GM23338 (cell line): ENCODE measurements at regions not wholly inside any gene's neighbourhood (a gene's known extent, or its start where the extent isn't known, plus 50 kb on each side); places are given as distances from the start of the nearest gene placed in this dataset.

Experiments used
- ATAC-seq: fragments of 200-7000 bp; cut with Tn5 transposase; 3 replicates; pipeline ENCODE4 v1.9.1; 2020
- DNase-seq: peaks from one replicate; pipeline ENCODE4 v3.0.0-alpha.2; 2015; ENCODE audit warnings: low spot score
- H2AFZ ChIP-seq: fragments of 200-600 bp; sonication (generic); 2 replicates; pipeline ENCODE4 v1.8.0; 2016; ENCODE audit warnings: antibody characterized with exemption, mild to moderate bottlenecking, moderate library complexity
- H3F3A ChIP-seq: fragments of 200-600 bp; sonication (generic); replicated peaks from 2 replicates; pipeline ENCODE4 v1.8.0; 2017; ENCODE audit warnings: antibody characterized with exemption, mixed run types, low read depth
- H3K27ac ChIP-seq: fragments of 200-600 bp; sonication (generic); 2 replicates; pipeline ENCODE4 v1.6.1; 2016; ENCODE audit warnings: low read depth
- H3K27me3 ChIP-seq: fragments of 200-600 bp; sonication (generic); 2 replicates; pipeline ENCODE4 v1.8.0; 2016; ENCODE audit warnings: mild to moderate bottlenecking, mixed run types, moderate library complexity; ENCODE audit not compliant: insufficient read depth
- H3K36me3 ChIP-seq: fragments of 200-600 bp; sonication (generic); 2 replicates; pipeline ENCODE4 v1.8.0; 2016; ENCODE audit warnings: mild to moderate bottlenecking; ENCODE audit not compliant: insufficient read depth
- H3K4me1 ChIP-seq: fragments of 200-600 bp; sonication (generic); 2 replicates; pipeline ENCODE4 v1.8.0; 2016; ENCODE audit warnings: mild to moderate bottlenecking, moderate library complexity; ENCODE audit not compliant: insufficient read depth
- H3K4me2 ChIP-seq: fragments of 200-600 bp; sonication (generic); 2 replicates; pipeline ENCODE4 v1.7.1; 2017; ENCODE audit warnings: mixed run types
- H3K4me3 ChIP-seq: fragments of 200-600 bp; sonication (generic); 2 replicates; pipeline ENCODE4 v1.6.1; 2016; ENCODE audit warnings: mixed run types
- H3K79me2 ChIP-seq: fragments of 200-600 bp; sonication (generic); replicated peaks from 2 replicates; pipeline ENCODE4 v1.8.0; 2017; ENCODE audit warnings: mild to moderate bottlenecking; ENCODE audit not compliant: insufficient read depth
- H3K9me2 ChIP-seq: fragments of 200-600 bp; sonication (generic); 2 replicates; pipeline ENCODE4 v1.8.0; 2017; ENCODE audit not compliant: insufficient read depth
- H4K20me1 ChIP-seq: fragments of 200-600 bp; sonication (generic); replicated peaks from 2 replicates; pipeline ENCODE4 v1.8.0; 2017; ENCODE audit warnings: mild to moderate bottlenecking; ENCODE audit not compliant: insufficient read depth
- H3K27ac Mint-ChIP-seq: 2 replicates; pipeline ENCODE4 v1.8.0; 2020; ENCODE audit warnings: inconsistent platforms, mild to moderate bottlenecking, moderate library complexity, mixed read lengths
- H3K27me3 Mint-ChIP-seq: 3 replicates; pipeline ENCODE4 v1.8.0; 2022; ENCODE audit warnings: low read depth, mild to moderate bottlenecking, moderate library complexity, mixed read lengths, inconsistent platforms; ENCODE audit not compliant: insufficient read depth, poor library complexity
- H3K36me3 Mint-ChIP-seq: 3 replicates; pipeline ENCODE4 v1.8.0; 2021; ENCODE audit warnings: low read depth, mild to moderate bottlenecking, inconsistent platforms, moderate library complexity, mixed read lengths
- H3K4me1 Mint-ChIP-seq: 3 replicates; pipeline ENCODE4 v1.8.0; 2020; ENCODE audit warnings: mild to moderate bottlenecking, inconsistent platforms, mixed read lengths
- H3K4me3 Mint-ChIP-seq: 3 replicates; pipeline ENCODE4 v1.8.0; 2021; ENCODE audit warnings: moderate library complexity, mild to moderate bottlenecking, inconsistent platforms, mixed read lengths
- H3K9me3 Mint-ChIP-seq: 3 replicates; pipeline ENCODE4 v1.8.0; 2020; ENCODE audit warnings: moderate library complexity, mild to moderate bottlenecking, inconsistent platforms, mixed read lengths
- CREB1 ChIP-seq: fragments of 250-450 bp; sonication (Bioruptor Pico); IDR thresholded peaks from 2 replicates; pipeline ENCODE4 v1.5.0; 2020; ENCODE audit warnings: low read depth, mild to moderate bottlenecking, moderate library complexity
- ETS1 ChIP-seq: IDR thresholded peaks from 2 replicates; pipeline ENCODE4 v1.6.1; 2016; ENCODE audit warnings: antibody characterized with exemption
- EZH2 ChIP-seq: fragments of 200-600 bp; sonication (generic); IDR thresholded peaks from one replicate; pipeline ENCODE4 v1.8.0; 2017; ENCODE audit warnings: antibody characterized with exemption, mild to moderate bottlenecking, low read depth; ENCODE audit not compliant: unreplicated experiment
- EZH2phosphoT487 ChIP-seq: fragments of 200-600 bp; sonication (generic); IDR thresholded peaks from one replicate; pipeline ENCODE4 v1.8.1; 2018; ENCODE audit warnings: antibody characterized with exemption; ENCODE audit not compliant: unreplicated experiment
- JUNB ChIP-seq: IDR thresholded peaks from one replicate; pipeline ENCODE4 v1.6.1; 2016; ENCODE audit warnings: antibody characterized with exemption; ENCODE audit not compliant: unreplicated experiment
- NANOG ChIP-seq: IDR thresholded peaks from 2 replicates; pipeline ENCODE4 v1.6.1; 2016; ENCODE audit warnings: antibody characterized with exemption, borderline replicate concordance
- POLR2AphosphoS5 ChIP-seq: IDR thresholded peaks from 2 replicates; pipeline ENCODE4 v1.6.1; 2016; ENCODE audit warnings: antibody characterized with exemption, low read depth
- REST ChIP-seq: IDR thresholded peaks from one replicate; pipeline ENCODE4 v1.6.1; 2018; ENCODE audit warnings: antibody characterized with exemption; ENCODE audit not compliant: unreplicated experiment
- STAT1 ChIP-seq: IDR thresholded peaks from one replicate; pipeline ENCODE4 v1.6.1; 2016; ENCODE audit warnings: antibody characterized with exemption; ENCODE audit not compliant: unreplicated experiment
- ZNF114 ChIP-seq: fragments of 250-450 bp; sonication (Bioruptor Pico); IDR thresholded peaks from 2 replicates; pipeline ENCODE4 v1.5.0; 2020; ENCODE audit warnings: mild to moderate bottlenecking, moderate library complexity
- ZNF331 ChIP-seq: fragments of 250-450 bp; sonication (Bioruptor Pico); IDR thresholded peaks from 2 replicates; pipeline ENCODE4 v1.5.0; 2020; ENCODE audit warnings: low read depth, mild to moderate bottlenecking, moderate library complexity
- TF ChIP-seq, protein P1 (sequence below): fragments of 250-450 bp; sonication (Bioruptor Pico); IDR thresholded peaks from 2 replicates; pipeline ENCODE4 v1.5.0; 2020; ENCODE audit warnings: mild to moderate bottlenecking, moderate library complexity
- TF ChIP-seq, protein P2 (sequence below), 2 experiments: fragments of 200-600 bp in 1 of 2; sonication (generic) in 1 of 2; conservative IDR thresholded peaks; 2 replicates each; pipeline versions ENCODE4 v1.5.1 to v1.6.1; 2016 to 2017; ENCODE audit warnings: antibody characterized with exemption in 2 of 2, low read depth in 2 of 2, mild to moderate bottlenecking in 2 of 2, moderate library complexity in 1 of 2

GRCh38 chr12:90827567-90827966, 127.4 kb downstream of the CCER1 start:
- TF ChIP-seq, protein P1, sequence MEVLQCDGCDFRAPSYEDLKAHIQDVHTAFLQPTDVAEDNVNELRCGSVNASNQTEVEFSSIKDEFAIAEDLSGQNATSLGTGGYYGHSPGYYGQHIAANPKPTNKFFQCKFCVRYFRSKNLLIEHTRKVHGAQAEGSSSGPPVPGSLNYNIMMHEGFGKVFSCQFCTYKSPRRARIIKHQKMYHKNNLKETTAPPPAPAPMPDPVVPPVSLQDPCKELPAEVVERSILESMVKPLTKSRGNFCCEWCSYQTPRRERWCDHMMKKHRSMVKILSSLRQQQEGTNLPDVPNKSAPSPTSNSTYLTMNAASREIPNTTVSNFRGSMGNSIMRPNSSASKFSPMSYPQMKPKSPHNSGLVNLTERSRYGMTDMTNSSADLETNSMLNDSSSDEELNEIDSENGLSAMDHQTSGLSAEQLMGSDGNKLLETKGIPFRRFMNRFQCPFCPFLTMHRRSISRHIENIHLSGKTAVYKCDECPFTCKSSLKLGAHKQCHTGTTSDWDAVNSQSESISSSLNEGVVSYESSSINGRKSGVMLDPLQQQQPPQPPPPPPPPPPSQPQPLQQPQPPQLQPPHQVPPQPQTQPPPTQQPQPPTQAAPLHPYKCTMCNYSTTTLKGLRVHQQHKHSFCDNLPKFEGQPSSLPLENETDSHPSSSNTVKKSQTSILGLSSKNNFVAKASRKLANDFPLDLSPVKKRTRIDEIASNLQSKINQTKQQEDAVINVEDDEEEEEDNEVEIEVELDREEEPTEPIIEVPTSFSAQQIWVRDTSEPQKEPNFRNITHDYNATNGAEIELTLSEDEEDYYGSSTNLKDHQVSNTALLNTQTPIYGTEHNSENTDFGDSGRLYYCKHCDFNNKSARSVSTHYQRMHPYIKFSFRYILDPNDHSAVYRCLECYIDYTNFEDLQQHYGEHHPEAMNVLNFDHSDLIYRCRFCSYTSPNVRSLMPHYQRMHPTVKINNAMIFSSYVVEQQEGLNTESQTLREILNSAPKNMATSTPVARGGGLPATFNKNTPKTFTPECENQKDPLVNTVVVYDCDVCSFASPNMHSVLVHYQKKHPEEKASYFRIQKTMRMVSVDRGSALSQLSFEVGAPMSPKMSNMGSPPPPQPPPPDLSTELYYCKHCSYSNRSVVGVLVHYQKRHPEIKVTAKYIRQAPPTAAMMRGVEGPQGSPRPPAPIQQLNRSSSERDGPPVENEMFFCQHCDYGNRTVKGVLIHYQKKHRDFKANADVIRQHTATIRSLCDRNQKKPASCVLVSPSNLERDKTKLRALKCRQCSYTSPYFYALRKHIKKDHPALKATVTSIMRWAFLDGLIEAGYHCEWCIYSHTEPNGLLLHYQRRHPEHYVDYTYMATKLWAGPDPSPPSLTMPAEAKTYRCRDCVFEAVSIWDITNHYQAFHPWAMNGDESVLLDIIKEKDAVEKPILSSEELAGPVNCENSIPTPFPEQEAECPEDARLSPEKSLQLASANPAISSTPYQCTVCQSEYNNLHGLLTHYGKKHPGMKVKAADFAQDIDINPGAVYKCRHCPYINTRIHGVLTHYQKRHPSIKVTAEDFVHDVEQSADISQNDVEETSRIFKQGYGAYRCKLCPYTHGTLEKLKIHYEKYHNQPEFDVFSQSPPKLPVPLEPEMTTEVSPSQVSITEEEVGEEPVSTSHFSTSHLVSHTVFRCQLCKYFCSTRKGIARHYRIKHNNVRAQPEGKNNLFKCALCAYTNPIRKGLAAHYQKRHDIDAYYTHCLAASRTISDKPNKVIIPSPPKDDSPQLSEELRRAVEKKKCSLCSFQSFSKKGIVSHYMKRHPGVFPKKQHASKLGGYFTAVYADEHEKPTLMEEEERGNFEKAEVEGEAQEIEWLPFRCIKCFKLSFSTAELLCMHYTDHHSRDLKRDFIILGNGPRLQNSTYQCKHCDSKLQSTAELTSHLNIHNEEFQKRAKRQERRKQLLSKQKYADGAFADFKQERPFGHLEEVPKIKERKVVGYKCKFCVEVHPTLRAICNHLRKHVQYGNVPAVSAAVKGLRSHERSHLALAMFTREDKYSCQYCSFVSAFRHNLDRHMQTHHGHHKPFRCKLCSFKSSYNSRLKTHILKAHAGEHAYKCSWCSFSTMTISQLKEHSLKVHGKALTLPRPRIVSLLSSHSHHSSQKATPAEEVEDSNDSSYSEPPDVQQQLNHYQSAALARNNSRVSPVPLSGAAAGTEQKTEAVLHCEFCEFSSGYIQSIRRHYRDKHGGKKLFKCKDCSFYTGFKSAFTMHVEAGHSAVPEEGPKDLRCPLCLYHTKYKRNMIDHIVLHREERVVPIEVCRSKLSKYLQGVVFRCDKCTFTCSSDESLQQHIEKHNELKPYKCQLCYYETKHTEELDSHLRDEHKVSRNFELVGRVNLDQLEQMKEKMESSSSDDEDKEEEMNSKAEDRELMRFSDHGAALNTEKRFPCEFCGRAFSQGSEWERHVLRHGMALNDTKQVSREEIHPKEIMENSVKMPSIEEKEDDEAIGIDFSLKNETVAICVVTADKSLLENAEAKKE: no peak
- TF ChIP-seq CREB1 (CRISPR knock-in tag) (no peak), POLR2AphosphoS5 (no peak), ZNF114 (no peak), REST (no peak), ZNF331 (CRISPR knock-in tag) (no peak), ETS1 (no peak), EZH2 (no peak), STAT1 (no peak), JUNB (no peak), NANOG (no peak), EZH2phosphoT487 (no peak)
- TF ChIP-seq, protein P2, sequence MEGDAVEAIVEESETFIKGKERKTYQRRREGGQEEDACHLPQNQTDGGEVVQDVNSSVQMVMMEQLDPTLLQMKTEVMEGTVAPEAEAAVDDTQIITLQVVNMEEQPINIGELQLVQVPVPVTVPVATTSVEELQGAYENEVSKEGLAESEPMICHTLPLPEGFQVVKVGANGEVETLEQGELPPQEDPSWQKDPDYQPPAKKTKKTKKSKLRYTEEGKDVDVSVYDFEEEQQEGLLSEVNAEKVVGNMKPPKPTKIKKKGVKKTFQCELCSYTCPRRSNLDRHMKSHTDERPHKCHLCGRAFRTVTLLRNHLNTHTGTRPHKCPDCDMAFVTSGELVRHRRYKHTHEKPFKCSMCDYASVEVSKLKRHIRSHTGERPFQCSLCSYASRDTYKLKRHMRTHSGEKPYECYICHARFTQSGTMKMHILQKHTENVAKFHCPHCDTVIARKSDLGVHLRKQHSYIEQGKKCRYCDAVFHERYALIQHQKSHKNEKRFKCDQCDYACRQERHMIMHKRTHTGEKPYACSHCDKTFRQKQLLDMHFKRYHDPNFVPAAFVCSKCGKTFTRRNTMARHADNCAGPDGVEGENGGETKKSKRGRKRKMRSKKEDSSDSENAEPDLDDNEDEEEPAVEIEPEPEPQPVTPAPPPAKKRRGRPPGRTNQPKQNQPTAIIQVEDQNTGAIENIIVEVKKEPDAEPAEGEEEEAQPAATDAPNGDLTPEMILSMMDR (conservative IDR thresholded peaks at IDR 0.05; ENCODE audit: low read depth in 2 of 2): no peak
- no peak for ATAC-seq

More at GRCh38 chr12:90827567-90827966, 127.4 kb downstream of the CCER1 start:
- Histone ChIP-seq H3K27me3 (no peaks in the 10 kb centered on the region), H4K20me1 (no peaks in the 10 kb centered on the region), H3F3A (no peaks in the 10 kb centered on the region), H3K9me2 (0 out of 2 replicates have a peak, but pooled peaks cover 5% of the 10 kb centered on the region), H3K4me3 (no peak overlapping the region), H2AFZ (no peak overlapping the region), H3K27ac (no peak overlapping the region), H3K79me2 (no peaks in the 10 kb centered on the region), H3K4me2 (no peak overlapping the region), H3K36me3 (no peaks in the 10 kb centered on the region), H3K4me1 (no peaks in the 10 kb centered on the region)
- Mint-ChIP-seq H3K4me3 (no peak overlapping the region), H3K4me1 (no peaks in the 10 kb centered on the region), H3K27ac (no peak overlapping the region), H3K27me3 (no peaks in the 10 kb centered on the region), H3K36me3 (no peaks in the 10 kb centered on the region), H3K9me3 (no peaks in the 10 kb centered on the region)
- no peak for DNase-seq
